K562 (cell line): ENCODE measurements at regions not wholly inside any gene's neighbourhood (a gene's known extent, or its start where the extent isn't known, plus 50 kb on each side); places are given as distances from the start of the nearest gene placed in this dataset.

Experiments used
- ATAC-seq: fragments of 200-7000 bp; cut with Tn5 transposase; 3 replicates; pipeline ENCODE4 v1.9.1; 2020; ENCODE audit warnings: moderate library complexity
- BruUV-seq: library from RNA; stranded (reverse); fragments of 400-500 nt; replicated peaks from 2 replicates; lab custom pipeline; 2021; lab: Mats Ljungman, UMichigan
- CTCF ChIA-PET: fragments of 300-600 bp; formaldehyde crosslinking; extraction: SDS; loops from one replicate; lab custom pipeline; 2021; ENCODE audit warnings: low intra/inter-chr PET ratio; lab: Yijun Ruan, JAX
- POLR2A ChIA-PET: fragments of 300-600, 350-650 bp; sonication (Branson Sonifier 250); formaldehyde crosslinking; extraction: SDS; loops from one replicate; lab custom pipeline; 2021; ENCODE audit warnings: antibody characterized with exemption, inconsistent platforms; lab: Yijun Ruan, JAX
- DNase-seq, 4 experiments: peaks; one replicate each; pipeline versions ENCODE4 v3.0.0 to v3.0.0-alpha.2; 2011 to 2018; ENCODE audit warnings: low spot score in 3 of 4, mixed read lengths in 3 of 4; ENCODE audit errors: extremely low read depth in 1 of 4
- FAIRE-seq: peaks from 2 replicates; lab custom pipeline; 2011; peaks lifted over from hg19 to GRCh38; lab: Jason Lieb, UNC
- H2AFZ ChIP-seq: 2 replicates; pipeline ENCODE4 v1.6.0; 2011; ENCODE audit warnings: low read depth, low read length, control low read depth, inconsistent platforms
- H3K27ac ChIP-seq: fragments of 200-600 bp; 3 replicates; pipeline ENCODE4 v1.8.0; 2011; ENCODE audit warnings: low read depth, mild to moderate bottlenecking, control low read depth, inconsistent platforms, low read length, moderate library complexity, mixed read lengths; ENCODE audit errors: extremely low read depth
- H3K27me3 ChIP-seq, 2 experiments: fragments of 300-600 bp in 1 of 2; 2 replicates in 1 of 2; 3 replicates in 1 of 2; pipeline versions ENCODE4 v1.6.0 to v1.8.0; 2011; ENCODE audit warnings: inconsistent platforms in 2 of 2, low read length in 2 of 2, mild to moderate bottlenecking in 1 of 2, mixed read lengths in 1 of 2, moderate library complexity in 1 of 2; ENCODE audit not compliant: control insufficient read depth in 2 of 2, insufficient read depth in 2 of 2
- H3K36me3 ChIP-seq: fragments of 300-600 bp; 3 replicates; pipeline ENCODE4 v1.8.0; 2011; ENCODE audit warnings: mild to moderate bottlenecking, low read length, inconsistent platforms; ENCODE audit not compliant: control insufficient read depth, insufficient read depth
- H3K4me1 ChIP-seq, 2 experiments: fragments of 200-600 bp in 1 of 2; replicated peaks in 1 of 2; 2 replicates in 1 of 2; 3 replicates in 1 of 2; pipeline versions ENCODE4 v1.5.1 to v1.8.0; 2011; ENCODE audit warnings: inconsistent platforms in 2 of 2, low read length in 2 of 2, mild to moderate bottlenecking in 1 of 2, mixed read lengths in 1 of 2, moderate library complexity in 1 of 2; ENCODE audit not compliant: control insufficient read depth in 2 of 2, insufficient read depth in 2 of 2
- H3K4me2 ChIP-seq: 2 replicates; pipeline ENCODE4 v1.6.1; 2011; ENCODE audit warnings: low read length, control low read depth, inconsistent platforms, mixed read lengths; ENCODE audit not compliant: insufficient read depth
- H3K4me3 ChIP-seq: fragments of 200-600 bp; sonication (generic), shearing (Covaris generic); 2 replicates; pipeline ENCODE4 v1.5.1; 2016; ENCODE audit warnings: control low read depth, inconsistent platforms
- H3K79me2 ChIP-seq: fragments of 200-600 bp; 3 replicates; pipeline ENCODE4 v1.8.0; 2011; ENCODE audit warnings: low read length, inconsistent platforms; ENCODE audit not compliant: control insufficient read depth, insufficient read depth
- H3K9ac ChIP-seq, 2 experiments: 2 replicates each; pipeline versions ENCODE4 v1.6.0 to v1.6.1; 2011; ENCODE audit warnings: low read depth in 2 of 2, low read length in 2 of 2, control low read depth in 1 of 2, inconsistent platforms in 1 of 2, mild to moderate bottlenecking in 1 of 2, mixed read lengths in 1 of 2; ENCODE audit not compliant: insufficient read depth in 1 of 2
- H3K9me1 ChIP-seq: one replicate; pipeline ENCODE4 v1.6.0; 2011; ENCODE audit warnings: inconsistent platforms, mild to moderate bottlenecking, low read length, moderate library complexity; ENCODE audit not compliant: control insufficient read depth, insufficient read depth
- H3K9me3 ChIP-seq: replicated peaks from 2 replicates; pipeline ENCODE4 v1.5.1; 2011; ENCODE audit warnings: low read depth, low read length, inconsistent platforms; ENCODE audit not compliant: control insufficient read depth, insufficient read depth
- H4K20me1 ChIP-seq: replicated peaks from 2 replicates; pipeline ENCODE4 v1.6.1; 2011; ENCODE audit warnings: low read length, inconsistent platforms, mixed read lengths; ENCODE audit not compliant: control insufficient read depth, insufficient read depth
- DDX20 ChIP-seq: fragments of 450-650 bp; IDR thresholded peaks from 2 replicates; pipeline ENCODE4 v1.6.1; 2016; ENCODE audit warnings: missing genetic modification characterization, low read depth, mild to moderate bottlenecking, missing compliant biosample characterization, moderate library complexity
- ETV6 ChIP-seq, 3 experiments: fragments of 150-350 bp in 1 of 3; sonication (generic) in 1 of 3; formaldehyde crosslinking in 1 of 3; IDR thresholded peaks; 2 replicates each; pipeline versions ENCODE4 v1.6.1 to v1.8.0; 2014 to 2022; ENCODE audit warnings: borderline replicate concordance in 2 of 3, low read depth in 2 of 3, antibody characterized with exemption in 1 of 3, low read length in 1 of 3, mild to moderate bottlenecking in 1 of 3, missing genetic modification reagents in 1 of 3
- GATAD2A ChIP-seq: fragments of 450-650 bp; IDR thresholded peaks from 2 replicates; pipeline ENCODE4 v1.6.1; 2017
- RHOXF2B ChIP-seq: fragments of 250-450 bp; sonication (Bioruptor Pico); conservative IDR thresholded peaks from 2 replicates; pipeline ENCODE4 v1.5.1; 2021
- ZBTB7A ChIP-seq: IDR thresholded peaks from 2 replicates; pipeline ENCODE4 v1.6.1; 2011; ENCODE audit warnings: low read depth, mild to moderate bottlenecking, low read length, moderate library complexity, borderline replicate concordance; ENCODE audit not compliant: control insufficient read depth
- ZNF212 ChIP-seq: fragments of 450-650 bp; formaldehyde crosslinking; IDR thresholded peaks from 2 replicates; pipeline ENCODE4 v1.4.0; 2020; ENCODE audit warnings: mild to moderate bottlenecking
- WGBS: fragments of 100-300 bp; shearing (Covaris generic); methylation state at CpG from one replicate; pipeline ENCODE4 v1.1.6; 2016; ENCODE audit warnings: low coverage, mixed read lengths; ENCODE audit not compliant: insufficient coverage; ENCODE audit errors: missing lambda C conversion rate; 5-methylcytosine and 5-hydroxymethylcytosine counted together
- in situ Hi-C: fragments of 300-500 bp; cut with MboI; formaldehyde crosslinking; loops from 4 replicates; pipeline ENCODE4 v1.15.0; 2018; ENCODE audit warnings: inconsistent platforms, mixed read lengths
- intact Hi-C: fragments of 100-400 bp; cut with micrococcal nuclease; formaldehyde crosslinking; loops from 2 replicates; pipeline ENCODE4 v1.14.2; 2022
- TF ChIP-seq, protein P1 (sequence below), 2 experiments: fragments of 450-650 bp in 1 of 2; sonication (generic) in 1 of 2; formaldehyde crosslinking in 1 of 2; IDR thresholded peaks; 2 replicates each; pipeline versions ENCODE4 v1.7.1 to v1.9.0; 2016 to 2022; ENCODE audit warnings: inconsistent platforms in 1 of 2, mild to moderate bottlenecking in 1 of 2, missing genetic modification reagents in 1 of 2
- TF ChIP-seq, protein P2 (sequence below): fragments of 450-650 bp; IDR thresholded peaks from 2 replicates; pipeline ENCODE4 v1.6.1; 2016

DNA sequence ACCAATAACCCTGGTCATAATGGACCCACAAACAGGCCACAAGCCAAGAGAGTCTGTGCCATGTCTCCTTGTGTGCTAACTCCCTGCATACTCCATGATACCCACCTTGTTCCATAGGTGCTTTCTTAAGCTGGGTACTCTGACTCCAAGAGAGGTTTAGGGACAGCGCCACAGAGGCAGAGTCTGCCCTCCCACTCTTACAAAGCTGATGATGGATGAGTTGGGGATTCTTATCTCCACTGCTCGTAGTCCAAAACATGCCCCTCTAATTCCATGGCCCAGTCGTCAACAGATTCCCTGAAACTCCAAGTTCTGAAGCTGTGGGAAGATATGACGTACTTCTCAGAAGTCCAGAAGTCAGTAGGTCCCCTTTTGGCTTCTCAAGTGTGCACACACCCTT, 184.4 kb upstream of the CCL2 start:
- BruUV-seq: no TSS peak
- POLR2A ChIA-PET: no interaction called here
- CTCF ChIA-PET: no interaction called here

More for the DNA sequence above, 184.4 kb upstream of the CCL2 start:
- no peak for TF ChIP-seq RHOXF2B
- TF ChIP-seq ZBTB7A: no peak
- TF ChIP-seq DDX20: no peak
- TF ChIP-seq ETV6 (IDR thresholded peaks at IDR 0.05; ENCODE audit: borderline replicate concordance in 1 of 2, low read depth in 2 of 2, low read length in 1 of 2): no peak
- no peak for TF ChIP-seq ETV6 (CRISPR knock-in tag; IDR thresholded peaks at IDR 0.05; ENCODE audit: borderline replicate concordance)
- TF ChIP-seq, protein P1, sequence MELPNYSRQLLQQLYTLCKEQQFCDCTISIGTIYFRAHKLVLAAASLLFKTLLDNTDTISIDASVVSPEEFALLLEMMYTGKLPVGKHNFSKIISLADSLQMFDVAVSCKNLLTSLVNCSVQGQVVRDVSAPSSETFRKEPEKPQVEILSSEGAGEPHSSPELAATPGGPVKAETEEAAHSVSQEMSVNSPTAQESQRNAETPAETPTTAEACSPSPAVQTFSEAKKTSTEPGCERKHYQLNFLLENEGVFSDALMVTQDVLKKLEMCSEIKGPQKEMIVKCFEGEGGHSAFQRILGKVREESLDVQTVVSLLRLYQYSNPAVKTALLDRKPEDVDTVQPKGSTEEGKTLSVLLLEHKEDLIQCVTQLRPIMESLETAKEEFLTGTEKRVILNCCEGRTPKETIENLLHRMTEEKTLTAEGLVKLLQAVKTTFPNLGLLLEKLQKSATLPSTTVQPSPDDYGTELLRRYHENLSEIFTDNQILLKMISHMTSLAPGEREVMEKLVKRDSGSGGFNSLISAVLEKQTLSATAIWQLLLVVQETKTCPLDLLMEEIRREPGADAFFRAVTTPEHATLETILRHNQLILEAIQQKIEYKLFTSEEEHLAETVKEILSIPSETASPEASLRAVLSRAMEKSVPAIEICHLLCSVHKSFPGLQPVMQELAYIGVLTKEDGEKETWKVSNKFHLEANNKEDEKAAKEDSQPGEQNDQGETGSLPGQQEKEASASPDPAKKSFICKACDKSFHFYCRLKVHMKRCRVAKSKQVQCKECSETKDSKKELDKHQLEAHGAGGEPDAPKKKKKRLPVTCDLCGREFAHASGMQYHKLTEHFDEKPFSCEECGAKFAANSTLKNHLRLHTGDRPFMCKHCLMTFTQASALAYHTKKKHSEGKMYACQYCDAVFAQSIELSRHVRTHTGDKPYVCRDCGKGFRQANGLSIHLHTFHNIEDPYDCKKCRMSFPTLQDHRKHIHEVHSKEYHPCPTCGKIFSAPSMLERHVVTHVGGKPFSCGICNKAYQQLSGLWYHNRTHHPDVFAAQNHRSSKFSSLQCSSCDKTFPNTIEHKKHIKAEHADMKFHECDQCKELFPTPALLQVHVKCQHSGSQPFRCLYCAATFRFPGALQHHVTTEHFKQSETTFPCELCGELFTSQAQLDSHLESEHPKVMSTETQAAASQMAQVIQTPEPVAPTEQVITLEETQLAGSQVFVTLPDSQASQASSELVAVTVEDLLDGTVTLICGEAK (IDR thresholded peaks at IDR 0.05): no peak
- TF ChIP-seq, protein P1 (CRISPR knock-in tag; IDR thresholded peaks at IDR 0.05): no peak
- TF ChIP-seq ZNF212: no peak
- TF ChIP-seq, protein P2, sequence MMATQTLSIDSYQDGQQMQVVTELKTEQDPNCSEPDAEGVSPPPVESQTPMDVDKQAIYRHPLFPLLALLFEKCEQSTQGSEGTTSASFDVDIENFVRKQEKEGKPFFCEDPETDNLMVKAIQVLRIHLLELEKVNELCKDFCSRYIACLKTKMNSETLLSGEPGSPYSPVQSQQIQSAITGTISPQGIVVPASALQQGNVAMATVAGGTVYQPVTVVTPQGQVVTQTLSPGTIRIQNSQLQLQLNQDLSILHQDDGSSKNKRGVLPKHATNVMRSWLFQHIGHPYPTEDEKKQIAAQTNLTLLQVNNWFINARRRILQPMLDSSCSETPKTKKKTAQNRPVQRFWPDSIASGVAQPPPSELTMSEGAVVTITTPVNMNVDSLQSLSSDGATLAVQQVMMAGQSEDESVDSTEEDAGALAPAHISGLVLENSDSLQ: no peak
- no peak for TF ChIP-seq GATAD2A
- intact Hi-C loops (no loop called here), in situ Hi-C loops (no loop called here)
- no peaks in the 10 kb centered on the region for H3K79me2 ChIP-seq
- H3K36me3 ChIP-seq: no peaks in the 10 kb centered on the region
- no peak for FAIRE-seq
- no peak overlapping the region for H3K4me2 ChIP-seq
- no peak overlapping the region for H3K4me3 ChIP-seq
- 0% methylated on average over 4 of the region's 4 CpGs for WGBS
- H3K27me3 ChIP-seq: no peaks in the 10 kb centered on the region; a peak in 1 of 5 replicates
- ATAC-seq: no peak
- no peaks in the 10 kb centered on the region for H3K9me3 ChIP-seq
- no peaks in the 10 kb centered on the region for H3K4me1 ChIP-seq
- no peak overlapping the region for H3K27ac ChIP-seq
- H3K9ac ChIP-seq: no peak overlapping the region
- H4K20me1 ChIP-seq: no peaks in the 10 kb centered on the region
- DNase-seq: no peak
- H2AFZ ChIP-seq: no peak overlapping the region
- no peaks in the 10 kb centered on the region for H3K9me1 ChIP-seq
